Fibroblast of skin of left biceps (primary cell): ENCODE measurements at regions not wholly inside any gene's neighbourhood (a gene's known extent, or its start where the extent isn't known, plus 50 kb on each side); places are given as distances from the start of the nearest gene placed in this dataset.

Experiments used
- DNase-seq, 2 experiments: peaks; one replicate each; pipeline ENCODE4 v3.0.0-alpha.2; 2013; ENCODE audit warnings: low read depth in 2 of 2

DNA sequence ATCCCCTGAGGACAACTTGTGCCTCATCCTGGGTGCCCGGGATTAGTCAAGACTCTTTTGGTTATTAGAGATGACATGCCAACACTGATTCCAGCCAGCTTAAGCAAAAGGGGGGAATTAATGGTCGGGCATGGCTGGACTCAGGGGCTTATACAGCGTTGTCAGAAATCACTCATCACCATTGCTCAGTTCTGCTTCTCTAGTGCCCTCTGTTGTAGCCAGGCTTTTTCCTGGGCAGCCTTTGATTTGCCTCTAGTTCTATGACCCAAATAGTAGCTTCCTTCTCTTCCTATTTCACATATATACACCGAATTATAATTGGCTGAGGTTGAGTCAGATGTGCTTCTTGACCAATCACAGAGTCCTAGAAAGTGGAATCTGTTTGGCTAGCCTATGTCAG lies 192.0 kb upstream of the HABP2 start:
- no peak for DNase-seq

DNA sequence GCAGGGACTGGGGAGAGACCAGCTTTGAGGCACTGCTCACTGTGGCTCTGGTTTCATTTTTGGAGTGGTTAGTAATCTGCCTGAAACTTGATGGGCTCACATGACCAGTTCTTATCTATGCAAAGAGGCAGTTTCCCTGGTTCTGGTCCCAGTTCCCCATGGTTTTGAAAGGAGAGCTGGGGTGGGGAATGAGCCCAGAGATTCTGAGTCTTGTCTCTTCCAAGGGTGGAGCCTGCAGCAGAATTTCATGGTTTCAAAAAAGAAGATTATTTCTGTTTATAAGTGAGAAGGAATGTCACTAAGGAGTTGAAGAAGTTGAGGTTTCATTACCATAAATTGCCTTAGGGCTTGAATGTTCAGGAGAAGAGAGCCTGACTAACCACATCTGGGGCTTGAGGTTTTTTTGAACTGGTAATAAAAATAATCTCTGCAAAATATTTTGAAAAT lies 190.2 kb upstream of the HABP2 start:
- no peak for DNase-seq

DNA sequence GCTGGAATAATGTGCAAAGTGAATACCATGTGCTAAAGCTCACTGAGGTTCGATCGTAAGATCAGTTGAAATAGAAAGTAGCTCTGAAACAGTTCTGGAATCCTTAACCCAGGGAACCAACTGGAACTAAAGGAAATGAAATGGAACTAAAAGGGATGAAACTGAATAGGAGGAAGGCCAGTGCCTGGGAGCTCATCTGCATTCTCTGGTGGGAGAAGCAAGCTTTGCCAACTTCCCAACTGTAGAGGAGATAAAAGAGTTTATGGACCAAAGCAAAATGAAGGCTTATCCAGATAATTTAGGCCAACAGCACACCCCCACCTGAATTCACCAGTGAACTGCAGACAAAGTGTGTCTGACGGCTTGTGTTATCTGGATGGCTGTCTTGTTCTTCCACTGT lies 188.6 kb upstream of the HABP2 start:
- no peak for DNase-seq

DNA sequence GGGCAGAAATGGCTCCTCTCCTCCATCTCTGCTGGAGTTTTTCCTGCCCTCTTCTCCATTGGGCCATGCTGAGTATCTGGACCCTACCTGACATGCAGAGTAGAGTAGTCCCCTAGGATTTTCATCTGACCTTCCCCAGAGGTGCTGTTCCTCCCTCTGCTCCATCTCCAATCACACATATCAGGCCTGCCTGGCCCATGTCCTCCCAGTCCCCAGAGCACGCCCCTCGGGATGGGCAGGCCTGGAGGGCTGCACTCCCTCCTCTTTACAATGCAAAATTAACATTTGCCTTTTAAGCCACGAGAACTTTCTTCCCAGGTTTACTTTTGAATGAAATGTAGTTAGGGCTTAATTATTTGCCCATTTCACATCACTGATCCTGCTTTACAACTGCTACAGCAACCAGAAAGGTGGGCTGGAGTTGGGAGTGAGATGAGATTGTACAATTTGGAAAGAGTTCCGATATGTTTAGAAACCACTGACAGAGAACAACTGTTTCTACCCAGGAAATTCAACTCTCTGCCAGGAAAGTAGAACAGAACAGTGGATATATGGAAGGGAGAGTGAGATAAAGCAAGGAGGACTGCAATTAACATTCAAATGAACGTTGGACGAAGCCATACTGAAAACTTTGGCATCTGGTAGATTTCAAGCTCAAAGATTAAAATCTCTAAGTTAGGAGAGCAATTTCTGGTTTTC lies 184.0 kb upstream of the HABP2 start:
- no peak for DNase-seq

DNA sequence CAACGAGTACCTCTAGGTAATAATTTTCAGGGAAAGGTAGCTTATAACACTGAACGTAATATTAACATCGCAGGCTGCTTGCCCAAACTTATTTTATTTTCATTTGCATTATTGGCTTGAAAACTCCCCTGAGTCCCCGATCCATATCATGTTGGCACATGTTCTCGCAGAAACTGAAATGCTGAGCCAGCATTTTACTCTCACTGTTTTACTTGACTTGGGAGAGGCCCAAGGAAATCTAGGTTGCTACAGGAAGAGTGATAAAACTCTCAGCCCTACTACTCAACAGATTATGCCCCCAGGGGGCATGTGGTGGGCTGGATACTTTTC lies 183.5 kb upstream of the HABP2 start:
- no peak for DNase-seq

DNA sequence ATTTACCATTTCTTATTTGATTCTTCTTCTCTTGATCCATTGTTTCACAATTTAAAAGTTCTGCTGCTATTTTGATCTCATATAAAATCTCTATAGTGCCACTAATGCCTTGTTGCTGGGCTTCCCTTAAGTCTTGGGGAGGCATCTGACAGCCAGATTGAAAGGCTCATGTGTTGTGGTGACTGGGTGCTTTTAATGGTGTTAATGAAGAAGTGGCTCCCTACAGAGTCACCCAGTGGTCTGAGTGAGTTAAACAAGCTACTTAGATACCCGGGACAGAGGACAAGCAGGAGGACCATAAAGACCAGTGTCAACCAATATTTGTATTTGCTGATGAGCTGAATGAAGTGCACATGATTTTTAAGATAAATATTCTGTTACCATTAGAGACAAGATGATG lies 176.4 kb upstream of the HABP2 start:
- no peak for DNase-seq

DNA sequence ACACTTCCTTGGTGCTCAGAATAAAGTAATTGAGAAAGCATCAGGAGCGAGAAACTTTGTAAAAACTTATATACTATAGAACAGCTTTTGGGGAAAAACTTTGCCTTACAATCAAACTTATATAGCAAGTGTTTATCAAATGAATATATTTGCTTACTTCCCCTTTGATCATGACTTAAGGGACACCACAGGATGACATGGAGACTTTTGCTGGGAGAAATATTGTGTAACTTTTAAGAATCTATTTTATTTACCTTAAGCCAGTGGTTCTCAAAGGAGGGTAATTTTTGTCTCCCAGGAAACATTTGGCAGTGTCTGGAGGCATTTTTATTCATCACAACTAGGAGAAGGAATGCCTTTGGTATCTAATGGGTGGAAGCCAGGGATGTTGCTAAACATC lies 173.8 kb upstream of the HABP2 start:
- DNase-seq: no peak

DNA sequence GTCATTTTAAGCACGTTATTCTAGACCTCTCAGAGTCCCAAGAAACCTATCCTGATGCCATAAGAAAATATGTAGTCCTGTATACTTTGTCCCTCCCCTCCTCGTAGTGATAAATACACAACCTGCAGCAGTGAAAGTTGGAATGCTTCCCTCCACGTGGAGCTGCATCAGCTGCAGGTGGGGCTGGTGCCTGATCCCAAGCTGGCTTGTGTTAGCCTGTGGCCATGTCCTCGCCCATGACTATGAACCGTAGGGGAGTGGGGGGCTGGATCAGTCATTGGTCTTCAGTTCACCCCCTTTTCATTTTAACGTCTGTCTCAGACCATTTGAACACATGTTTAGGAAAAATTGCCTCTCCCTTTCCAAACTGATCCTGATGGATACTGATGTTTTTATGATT lies 171.4 kb upstream of the HABP2 start:
- DNase-seq: no peak

DNA sequence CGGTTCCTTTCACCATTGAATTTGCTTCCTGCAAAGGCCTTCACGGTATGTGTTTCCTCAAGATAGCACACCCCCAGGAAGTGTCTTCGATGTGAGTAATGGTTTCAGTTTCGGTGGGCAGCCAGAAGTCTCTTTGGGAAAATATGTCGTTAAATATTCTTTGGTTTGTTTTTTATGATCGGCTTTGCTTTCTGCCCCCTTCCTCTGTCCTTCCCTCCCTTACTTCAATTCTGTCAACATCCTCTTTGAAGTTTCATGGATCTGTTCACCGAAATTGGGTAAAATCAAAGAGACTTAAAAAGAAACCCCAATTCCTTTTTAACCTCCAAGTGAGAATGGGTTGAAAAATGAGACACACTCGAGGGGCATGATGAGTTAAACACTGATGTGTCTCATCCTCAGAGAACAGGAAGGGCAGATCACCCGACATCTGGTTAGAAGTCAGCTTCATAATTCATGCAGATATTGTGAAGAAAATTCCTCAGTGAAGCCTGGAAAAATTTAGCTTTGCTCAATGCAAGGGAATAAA lies 170.8 kb upstream of the HABP2 start:
- DNase-seq: peak; percentile 56 to 60

DNA sequence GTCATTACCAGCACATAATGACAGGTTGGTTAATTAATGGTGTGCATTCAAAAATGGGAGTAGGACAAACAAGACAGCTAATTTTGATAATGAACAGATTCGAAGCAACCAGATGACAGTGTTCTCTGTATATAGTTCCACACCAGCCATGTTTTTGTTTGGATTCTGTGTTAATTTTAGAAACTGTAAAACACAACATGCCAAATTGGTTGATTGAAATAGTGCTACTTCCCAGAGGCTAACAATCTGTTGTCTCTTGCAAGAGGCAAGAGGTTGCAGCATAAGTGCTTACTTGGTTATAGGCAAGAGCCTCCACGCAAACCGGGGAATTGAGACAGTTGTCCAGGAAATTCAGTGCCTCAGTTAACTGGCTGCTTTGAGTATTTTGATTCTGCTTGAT lies 170.2 kb upstream of the HABP2 start:
- DNase-seq: no peak

DNA sequence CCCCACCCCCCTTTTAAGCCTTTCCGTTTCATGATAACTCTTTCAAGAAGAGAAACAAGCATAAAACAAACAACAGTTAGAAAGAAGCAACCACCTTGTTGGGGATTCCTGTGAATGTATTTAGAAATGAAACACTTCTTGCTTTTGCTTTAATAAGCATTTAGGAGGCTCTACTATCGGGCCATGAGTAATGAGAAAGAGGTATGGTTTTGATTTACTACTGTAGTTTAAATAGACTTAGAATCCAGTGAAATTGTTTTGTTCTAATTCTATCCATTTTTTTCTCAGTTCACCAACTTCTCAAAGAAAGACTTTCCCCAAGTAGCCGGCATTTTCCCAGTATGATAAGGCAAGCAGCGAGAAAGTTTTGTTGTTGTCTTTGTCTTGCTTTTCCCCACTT lies 168.7 kb upstream of the HABP2 start:
- DNase-seq: no peak

DNA sequence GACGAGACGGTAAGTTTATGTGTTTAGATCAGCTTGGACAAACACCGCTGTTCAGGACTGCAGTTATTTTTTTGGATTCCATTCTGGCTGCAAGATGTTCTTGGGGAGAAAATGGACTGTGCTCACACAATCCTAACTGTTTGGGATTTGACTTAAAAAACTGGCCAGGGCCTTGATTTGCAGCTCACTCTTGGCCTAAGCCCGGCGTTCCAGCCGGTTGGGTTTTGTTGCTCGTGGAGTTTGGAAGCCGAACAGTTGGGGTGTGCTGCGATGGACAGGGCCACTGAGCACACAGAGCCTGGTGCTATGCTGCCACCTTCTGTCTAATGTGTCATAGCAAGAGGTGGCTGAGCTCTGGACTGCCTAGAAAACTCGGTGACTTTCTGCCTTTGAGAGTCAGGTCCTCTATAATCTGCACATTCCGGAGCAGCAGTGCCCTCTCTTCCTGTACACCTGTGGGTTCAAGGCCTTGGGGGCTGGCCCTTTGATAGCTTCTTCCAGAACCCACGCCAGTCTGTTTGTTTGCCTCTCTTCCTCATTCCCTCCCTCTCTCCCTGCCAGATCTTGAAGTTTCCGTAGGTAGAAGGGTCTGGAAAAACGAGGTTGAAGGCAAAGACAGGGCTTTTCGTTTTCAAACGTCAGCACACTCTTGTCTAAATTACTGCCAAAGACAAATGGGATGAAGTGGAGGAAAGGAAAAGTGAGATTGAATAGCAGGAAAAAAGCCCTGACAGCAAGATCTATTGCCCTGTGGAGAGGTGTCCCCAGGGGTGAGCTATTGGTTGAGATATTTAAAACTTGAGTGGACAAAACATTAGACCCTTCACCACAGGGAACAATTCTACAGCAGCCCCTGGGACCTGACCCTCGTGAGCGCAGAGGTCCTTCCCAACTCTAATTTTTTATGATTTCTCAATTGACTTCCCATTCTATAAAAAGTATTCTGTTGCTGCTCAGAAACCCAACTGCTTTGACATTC lies 167.5 kb upstream of the HABP2 start:
- peak; percentile 70 to 76 for DNase-seq

DNA sequence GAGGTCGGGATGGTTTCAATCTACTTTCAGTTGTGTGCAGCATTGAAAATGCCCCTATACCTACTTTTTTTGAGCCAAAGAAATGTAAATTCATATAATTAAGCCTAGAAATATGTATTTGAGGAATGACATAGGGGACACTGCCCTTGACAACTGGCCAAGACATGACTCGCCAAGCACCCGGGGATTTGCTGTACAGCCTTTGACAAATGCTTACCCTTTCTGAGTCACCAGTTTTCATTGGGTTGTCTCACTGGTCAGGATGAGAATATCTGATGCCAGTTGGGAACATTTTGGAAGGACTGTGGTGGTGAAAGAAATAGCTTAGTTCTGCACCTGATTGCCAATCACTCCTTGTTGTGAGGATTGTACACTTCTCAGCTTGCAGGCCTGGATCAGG lies 166.8 kb upstream of the HABP2 start:
- no peak for DNase-seq

DNA sequence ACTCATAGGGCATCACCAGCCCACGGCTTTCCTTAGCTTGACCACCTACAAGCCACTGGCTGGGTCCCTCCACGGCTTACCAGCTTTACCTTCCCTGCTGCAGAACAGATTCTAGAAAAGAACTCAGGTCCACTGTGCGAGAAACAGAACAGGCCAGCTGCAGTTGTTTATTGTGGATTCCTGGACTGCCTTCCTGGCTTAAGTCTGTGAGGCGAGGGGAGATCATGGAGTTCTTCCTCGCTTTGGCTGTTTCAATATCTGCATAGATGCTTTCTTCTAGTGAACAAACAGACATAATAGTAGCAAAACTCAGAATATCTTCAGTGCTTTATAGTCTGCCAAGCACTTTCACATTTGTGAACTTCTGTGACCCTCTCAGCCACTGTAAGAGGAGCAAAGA lies 162.9 kb upstream of the HABP2 start:
- no peak for DNase-seq

DNA sequence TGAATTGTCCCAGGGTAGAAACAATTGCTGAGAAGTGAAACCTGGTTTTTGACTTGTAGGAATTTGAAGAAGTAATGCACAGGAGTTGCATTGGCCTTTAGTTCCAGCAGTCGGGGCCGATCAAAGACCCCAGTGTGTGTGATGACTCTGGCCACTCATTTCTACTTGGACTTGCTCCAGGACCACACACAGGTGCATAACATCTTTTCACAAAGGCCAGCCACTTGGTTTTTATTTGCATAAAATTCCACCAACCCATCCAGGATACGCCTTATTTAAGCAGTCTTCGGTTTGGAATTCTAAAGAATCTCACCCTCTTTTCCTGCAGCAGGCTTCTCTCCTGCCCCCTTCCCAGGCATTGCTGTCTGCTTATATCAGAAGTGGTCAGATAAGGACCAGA lies 162.0 kb upstream of the HABP2 start:
- no peak for DNase-seq

DNA sequence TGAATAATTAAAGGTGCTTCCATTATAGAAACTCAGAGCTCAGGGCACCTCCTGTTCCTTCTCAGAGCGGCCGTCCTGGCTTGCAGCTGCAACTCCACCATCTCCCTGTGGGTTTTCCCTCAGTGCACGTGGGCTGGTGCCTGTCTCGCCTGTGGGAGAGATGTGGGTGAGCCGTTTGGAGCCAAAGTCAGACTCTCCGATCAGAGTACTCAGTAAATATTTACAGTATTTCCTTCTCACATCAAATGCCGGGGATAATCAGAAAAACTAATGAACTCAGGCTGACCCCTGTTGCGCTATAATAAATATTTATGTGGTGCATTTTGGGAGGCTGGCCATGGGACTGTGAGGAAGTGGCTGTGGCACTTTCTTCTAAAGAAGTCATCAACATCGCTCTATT lies 155.8 kb upstream of the HABP2 start:
- no peak for DNase-seq

DNA sequence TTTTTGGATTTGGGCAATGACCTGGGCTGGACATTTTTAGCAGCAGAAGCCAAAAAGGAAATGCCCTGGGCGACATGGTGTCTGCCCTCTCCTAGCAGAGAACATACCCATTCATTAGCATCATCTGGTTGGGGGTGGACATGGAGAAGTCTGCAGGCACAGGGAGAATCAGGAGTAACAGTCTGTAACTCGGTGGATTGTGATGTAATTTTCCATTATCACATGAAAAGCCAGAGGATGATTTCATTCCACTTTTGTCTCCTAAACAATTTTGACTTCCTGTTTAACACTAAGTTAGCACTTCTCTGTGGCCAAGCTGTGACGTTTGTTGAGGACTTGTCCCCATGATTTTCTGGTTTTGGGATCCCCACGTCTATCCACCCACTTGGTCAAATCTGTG lies 153.8 kb upstream of the HABP2 start:
- DNase-seq: no peak

DNA sequence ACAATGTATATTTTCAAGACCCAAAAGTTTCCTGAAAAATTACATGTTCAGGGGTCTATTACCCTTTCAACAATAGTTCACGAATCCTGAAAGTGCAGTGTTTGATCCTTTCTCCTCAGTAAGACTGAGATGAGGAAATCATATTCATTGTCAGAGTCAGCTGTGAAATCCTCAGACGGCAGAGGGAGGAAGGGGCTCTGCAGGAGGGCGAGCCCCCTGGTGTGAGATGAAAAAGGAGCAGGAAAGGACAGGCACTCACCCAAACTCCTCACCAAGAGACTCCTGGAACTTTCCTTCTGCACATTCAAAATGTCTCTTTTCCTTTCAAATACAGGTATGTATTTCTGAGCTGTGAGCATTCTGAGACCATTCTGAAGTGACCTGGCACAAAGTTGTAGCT lies 150.3 kb upstream of the HABP2 start:
- no peak for DNase-seq

DNA sequence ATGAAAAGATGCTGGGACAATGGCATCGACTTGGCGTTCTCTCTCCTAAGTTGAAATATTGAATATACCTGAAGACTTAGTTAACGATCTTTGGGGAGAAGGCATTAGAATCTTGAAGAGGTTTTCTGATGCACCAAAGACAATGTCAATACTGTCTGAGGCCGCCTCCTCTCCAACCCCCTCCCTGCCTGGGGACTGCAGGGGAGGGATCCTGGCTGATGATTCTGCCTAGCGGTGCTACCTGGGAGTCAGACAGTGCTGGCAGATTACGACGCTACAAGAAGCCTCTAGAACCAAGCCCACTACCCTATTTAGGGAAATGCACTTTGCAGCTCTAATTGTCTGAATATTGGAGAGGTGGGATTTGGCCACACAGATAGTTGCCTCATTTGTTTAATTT lies 145.6 kb upstream of the HABP2 start:
- DNase-seq: no peak

DNA sequence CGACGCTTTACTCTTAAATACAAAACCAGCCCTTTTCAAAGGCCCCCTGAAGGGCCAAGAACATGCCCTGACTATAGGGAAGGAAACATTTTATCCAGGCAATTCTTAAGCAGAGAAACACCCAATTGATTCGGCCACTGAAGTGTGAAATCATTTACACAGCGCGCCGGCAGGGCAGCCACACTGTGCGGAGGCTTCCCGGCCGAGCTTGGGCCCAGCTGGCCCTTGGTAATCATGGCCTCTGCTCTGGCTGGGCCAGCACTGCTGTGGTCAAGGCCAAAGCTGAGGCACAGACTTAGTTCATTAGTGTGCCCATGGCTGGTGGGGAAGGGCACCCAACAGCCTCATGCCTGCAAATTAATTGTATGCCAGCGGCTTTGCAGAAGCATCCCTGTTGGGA lies 143.7 kb upstream of the HABP2 start:
- no peak for DNase-seq

DNA sequence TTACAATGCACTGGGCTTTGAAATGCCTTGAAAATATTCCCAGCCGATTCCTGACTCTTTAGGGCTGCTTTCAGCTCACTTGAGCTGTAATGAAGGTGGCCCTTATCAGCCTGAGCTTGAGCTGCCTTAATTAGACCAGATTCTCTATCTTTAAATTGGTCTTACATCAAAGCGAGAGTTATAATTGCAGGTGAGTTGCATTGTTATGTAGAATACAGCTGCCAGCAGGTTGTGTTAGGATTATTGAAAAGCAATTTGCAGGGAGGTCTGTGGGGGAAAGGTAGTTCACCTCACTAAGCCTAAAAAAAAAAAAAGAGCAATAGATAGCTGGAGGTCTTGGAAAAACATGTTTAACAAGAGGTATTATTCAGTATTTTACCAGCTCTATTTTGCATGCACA lies 142.2 kb upstream of the HABP2 start:
- no peak for DNase-seq

DNA sequence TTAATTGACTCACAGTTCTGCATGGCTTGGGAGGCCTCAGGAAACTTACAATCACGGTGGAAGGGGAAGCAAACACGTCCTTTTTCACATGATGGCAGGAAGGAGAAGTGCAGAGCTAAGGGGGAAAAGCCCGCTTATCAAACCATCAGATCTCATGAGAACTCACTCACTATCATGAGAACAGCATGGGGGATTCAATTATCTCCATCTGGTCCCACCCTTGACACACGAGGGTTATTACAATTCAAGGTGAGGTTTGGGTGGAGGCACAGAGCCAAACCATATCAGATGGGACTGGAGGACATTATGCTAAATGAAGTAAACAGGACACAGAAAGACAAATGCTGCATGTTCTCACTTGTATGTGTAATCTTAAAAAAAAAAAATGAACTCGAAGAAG lies 141.4 kb upstream of the HABP2 start:
- DNase-seq: no peak

DNA sequence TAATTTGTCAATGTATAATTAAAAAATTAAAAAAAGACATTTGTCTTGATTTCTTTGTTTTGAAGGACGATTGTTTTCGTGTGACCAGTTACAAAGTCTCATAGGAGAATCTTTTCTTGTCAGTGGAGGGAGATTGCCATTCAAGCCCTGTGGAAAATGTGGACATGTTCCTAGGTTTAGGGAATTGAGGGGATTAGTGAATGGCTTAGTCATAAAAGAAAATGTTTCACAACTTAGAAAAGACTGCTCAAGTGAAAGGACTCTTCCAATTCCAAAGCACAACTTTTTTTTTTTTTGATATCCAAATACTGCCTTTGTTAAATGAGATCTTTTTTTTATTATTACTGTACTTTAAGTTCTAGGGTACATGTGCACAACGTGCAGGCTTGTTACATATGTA lies 140.7 kb upstream of the HABP2 start:
- no peak for DNase-seq
